H1 (cell line): ENCODE measurements at regions not wholly inside any gene's neighbourhood (a gene's known extent, or its start where the extent isn't known, plus 50 kb on each side); places are given as distances from the start of the nearest gene placed in this dataset.

Experiments used
- CTCF ChIA-PET: fragments of 300-600 bp; sonication (Branson Sonifier 250); formaldehyde crosslinking; loops from one replicate; lab custom pipeline; 2021; ENCODE audit not compliant: partially characterized antibody; lab: Charles Lee
- POLR2A ChIA-PET: fragments of 300-600 bp; sonication (Branson Sonifier 250); formaldehyde crosslinking; loops from one replicate; lab custom pipeline; 2021; ENCODE audit warnings: inconsistent platforms; ENCODE audit not compliant: partially characterized antibody; lab: Charles Lee
- DNase-seq, 2 experiments: peaks; one replicate each; pipeline versions ENCODE4 v3.0.0 to v3.0.0-alpha.2; 2010 to 2022; ENCODE audit warnings: low spot score in 2 of 2, low read depth in 1 of 2, mixed read lengths in 1 of 2
- FAIRE-seq: peaks from 2 replicates; lab custom pipeline; 2011; peaks lifted over from hg19 to GRCh38; lab: Jason Lieb, UNC
- H2AFZ ChIP-seq: 2 replicates; pipeline ENCODE4 v1.8.1; 2012; ENCODE audit warnings: low read length, inconsistent platforms
- H2AK5ac ChIP-seq: 2 replicates; pipeline ENCODE4 v1.6.1; 2013; ENCODE audit warnings: low read depth, low read length
- H2BK120ac ChIP-seq: replicated peaks from 2 replicates; pipeline ENCODE3; 2013; ENCODE audit warnings: low read depth, low read length, inconsistent platforms
- H2BK12ac ChIP-seq: 2 replicates; pipeline ENCODE4 v1.6.1; 2013; ENCODE audit warnings: low read depth, low read length
- H2BK15ac ChIP-seq: 2 replicates; pipeline ENCODE4 v1.6.1; 2013; ENCODE audit warnings: low read length
- H2BK20ac ChIP-seq: 2 replicates; pipeline ENCODE4 v1.6.1; 2013; ENCODE audit warnings: low read length
- H2BK5ac ChIP-seq: 2 replicates; pipeline ENCODE4 v1.6.1; 2013; ENCODE audit warnings: low read depth, low read length
- H3K14ac ChIP-seq: 2 replicates; pipeline ENCODE4 v1.6.1; 2013; ENCODE audit warnings: inconsistent platforms; ENCODE audit not compliant: insufficient read length
- H3K18ac ChIP-seq: 2 replicates; pipeline ENCODE4 v1.6.1; 2013; ENCODE audit warnings: low read length; ENCODE audit errors: extremely low read depth
- H3K23ac ChIP-seq: 2 replicates; pipeline ENCODE4 v1.6.1; 2013; ENCODE audit warnings: inconsistent platforms; ENCODE audit not compliant: insufficient read length
- H3K23me2 ChIP-seq: 2 replicates; pipeline ENCODE4 v1.6.1; 2013; ENCODE audit warnings: low read depth, low read length
- H3K27ac ChIP-seq: 2 replicates; pipeline ENCODE4 v1.6.1; 2011; ENCODE audit warnings: low read depth, low read length, inconsistent platforms
- H3K27me3 ChIP-seq, 4 experiments: replicated peaks in 1 of 4; 1 replicate in 1 of 4; 2 replicates in 3 of 4; pipeline versions ENCODE4 v1.6.1 to v1.8.1; 2011 to 2013; ENCODE audit warnings: low read length in 3 of 4, mild to moderate bottlenecking in 3 of 4, inconsistent platforms in 2 of 4, mixed read lengths in 2 of 4, moderate library complexity in 1 of 4; ENCODE audit not compliant: control insufficient read depth in 3 of 4, insufficient read depth in 3 of 4; ENCODE audit errors: extremely low read depth in 1 of 4
- H3K36me3 ChIP-seq, 4 experiments: 2 replicates each; pipeline versions ENCODE4 v1.6.1 to v1.8.1; 2011 to 2013; ENCODE audit warnings: mild to moderate bottlenecking in 4 of 4, low read length in 3 of 4, moderate library complexity in 2 of 4, control low read depth in 1 of 4, inconsistent platforms in 1 of 4; ENCODE audit not compliant: insufficient read depth in 4 of 4, control insufficient read depth in 2 of 4
- H3K4ac ChIP-seq: replicated peaks from 2 replicates; pipeline ENCODE3; 2013; ENCODE audit warnings: low read length, low read depth, mixed read lengths, inconsistent platforms; ENCODE audit not compliant: insufficient read length
- H3K4me1 ChIP-seq, 4 experiments: replicated peaks in 1 of 4; 1 replicate in 1 of 4; 2 replicates in 3 of 4; pipeline versions ENCODE4 v1.6.1 to v1.8.1; 2011 to 2013; ENCODE audit warnings: low read length in 3 of 4, inconsistent platforms in 2 of 4, mixed read lengths in 1 of 4; ENCODE audit not compliant: insufficient read depth in 4 of 4, control insufficient read depth in 3 of 4
- H3K4me2 ChIP-seq, 2 experiments: 2 replicates each; pipeline versions ENCODE4 v1.6.1 to v1.8.1; 2011 to 2013; ENCODE audit warnings: low read depth in 2 of 2, low read length in 2 of 2, control low read depth in 1 of 2, inconsistent platforms in 1 of 2, mild to moderate bottlenecking in 1 of 2; ENCODE audit not compliant: insufficient read depth in 1 of 2
- H3K4me3 ChIP-seq, 4 experiments: fragments of 200-600, 300-600 bp in 1 of 4; sonication (generic), shearing (Covaris generic), sonication (Bioruptor Twin) in 1 of 4; 2 replicates each; pipeline versions ENCODE4 v1.5.1 to v1.8.1; 2011 to 2016; ENCODE audit warnings: low read length in 4 of 4, low read depth in 3 of 4, control low read depth in 2 of 4, inconsistent platforms in 2 of 4, mild to moderate bottlenecking in 2 of 4, mixed read lengths in 1 of 4, moderate library complexity in 1 of 4; ENCODE audit not compliant: insufficient read depth in 2 of 4; ENCODE audit errors: extremely low read depth in 1 of 4
- H3K56ac ChIP-seq: replicated peaks from 2 replicates; pipeline ENCODE3; 2013; ENCODE audit warnings: low read depth, mild to moderate bottlenecking, mixed read lengths, low read length, inconsistent platforms; ENCODE audit not compliant: insufficient read length
- H3K79me1 ChIP-seq: 2 replicates; pipeline ENCODE4 v1.6.1; 2013; ENCODE audit warnings: low read depth, low read length, control low read depth
- H3K79me2 ChIP-seq, 2 experiments: 2 replicates each; pipeline versions ENCODE4 v1.6.1 to v1.8.1; 2012 to 2013; ENCODE audit warnings: low read length in 2 of 2, mild to moderate bottlenecking in 2 of 2, inconsistent platforms in 1 of 2; ENCODE audit not compliant: insufficient read depth in 2 of 2, control insufficient read depth in 1 of 2
- H3K9ac ChIP-seq, 4 experiments: replicated peaks in 1 of 4; 1 replicate in 1 of 4; 2 replicates in 3 of 4; pipeline versions ENCODE4 v1.6.1 to v1.8.1; 2011 to 2013; ENCODE audit warnings: low read depth in 3 of 4, low read length in 3 of 4, control low read depth in 2 of 4, mild to moderate bottlenecking in 2 of 4, moderate library complexity in 2 of 4, inconsistent platforms in 1 of 4; ENCODE audit errors: extremely low read depth in 1 of 4
- H3K9me3 ChIP-seq, 2 experiments: 2 replicates each; pipeline versions ENCODE4 v1.6.1 to v1.8.1; 2012 to 2013; ENCODE audit warnings: mild to moderate bottlenecking in 2 of 2, moderate library complexity in 2 of 2, control low read depth in 1 of 2, inconsistent platforms in 1 of 2, low read depth in 1 of 2, low read length in 1 of 2, mixed read lengths in 1 of 2; ENCODE audit not compliant: insufficient read depth in 2 of 2
- H4K20me1 ChIP-seq, 2 experiments: replicated peaks in 1 of 2; 2 replicates each; pipeline versions ENCODE3 to v1.8.1; 2011 to 2013; ENCODE audit warnings: inconsistent platforms in 2 of 2, low read length in 2 of 2, mild to moderate bottlenecking in 1 of 2; ENCODE audit not compliant: insufficient read depth in 2 of 2, control insufficient read depth in 1 of 2
- H4K5ac ChIP-seq: 2 replicates; pipeline ENCODE4 v1.6.1; 2013; ENCODE audit warnings: low read length, low read depth, mixed read lengths, inconsistent platforms; ENCODE audit not compliant: insufficient read length
- H4K8ac ChIP-seq: 2 replicates; pipeline ENCODE4 v1.8.0; 2013; ENCODE audit warnings: mild to moderate bottlenecking, moderate library complexity, low read length, inconsistent platforms; ENCODE audit not compliant: insufficient read depth; ENCODE audit errors: extremely low read depth
- H4K91ac ChIP-seq: replicated peaks from 2 replicates; pipeline ENCODE3; 2013; ENCODE audit warnings: low read length, mixed read lengths, inconsistent platforms; ENCODE audit not compliant: insufficient read length
- FOSL1 ChIP-seq: IDR thresholded peaks from 2 replicates; pipeline ENCODE4 v1.6.1; 2011; ENCODE audit warnings: mild to moderate bottlenecking, low read depth, low read length, moderate library complexity; ENCODE audit not compliant: insufficient read depth
- TAF1 ChIP-seq: IDR thresholded peaks from 2 replicates; pipeline ENCODE4 v1.6.1; 2011; ENCODE audit warnings: mild to moderate bottlenecking, low read depth, low read length
- TCF12 ChIP-seq: IDR thresholded peaks from 2 replicates; pipeline ENCODE4 v1.6.1; 2011; ENCODE audit warnings: low read depth, mild to moderate bottlenecking, low read length
- WGBS, 2 experiments: shearing (Covaris generic) in 1 of 2; methylation state at CpG; one replicate each; pipeline versions ENCODE4 v1.1.6 to v1.1.7; 2013 to 2015; ENCODE audit warnings: low lambda C conversion rate in 2 of 2, mixed read lengths in 2 of 2, inconsistent platforms in 1 of 2, low coverage in 1 of 2, missing lambda C conversion rate in 1 of 2; ENCODE audit not compliant: insufficient replicate concordance in 2 of 2, insufficient coverage in 1 of 2, insufficient read length in 1 of 2; ENCODE audit errors: extremely low coverage in 1 of 2, missing lambda C conversion rate in 1 of 2; 5-methylcytosine and 5-hydroxymethylcytosine counted together

- Histone ChIP-seq H3K79me2 (no peaks in the 10 kb centered on the region), H3K23me2 (no peaks in the 10 kb centered on the region), H4K20me1 (no peaks in the 10 kb centered on the region), H3K18ac (no peak overlapping the region), H2BK20ac (no peak overlapping the region), H2AFZ (no peak overlapping the region), H3K56ac (no peak overlapping the region), H2BK120ac (no peak overlapping the region), H4K91ac (no peak overlapping the region), H3K79me1 (no peaks in the 10 kb centered on the region), H3K4me3 (no peak overlapping the region), H3K4me1 (no peaks in the 10 kb centered on the region), H2BK5ac (no peak overlapping the region), H3K9me3 (no peaks in the 10 kb centered on the region), H3K27me3 (no peaks in the 10 kb centered on the region), H3K14ac (no peak overlapping the region), H2AK5ac (no peak overlapping the region), H3K23ac (no peak overlapping the region), H4K5ac (no peak overlapping the region), H2BK15ac (no peak overlapping the region), H3K27ac (no peak overlapping the region), H3K36me3 (no peaks in the 10 kb centered on the region), H2BK12ac (no peak overlapping the region), H3K9ac (no peak overlapping the region), H4K8ac (no peak overlapping the region), H3K4me2 (no peak overlapping the region), H3K4ac (no peak overlapping the region)
- WGBS, 2 experiments, result 94% methylated on average over 2 of the region's 2 CpGs; no CpG with 5 or more reads in 1 of the 2 experiments
- ChIA-PET POLR2A (no interaction called here), CTCF (no interaction called here)
- TF ChIP-seq TAF1 (no peak), FOSL1 (no peak), TCF12 (no peak)
- DNase-seq (no peak), FAIRE-seq (no peak)
These were observed 377.8 kb downstream of the KLHL4 start for GRCh38 chrX:87895421-87895820.
